ENCODE measurements at regions not wholly inside any gene's neighbourhood (a gene's known extent, or its start where the extent isn't known, plus 50 kb on each side); places are given as distances from the start of the nearest gene placed in this dataset.

DNA sequence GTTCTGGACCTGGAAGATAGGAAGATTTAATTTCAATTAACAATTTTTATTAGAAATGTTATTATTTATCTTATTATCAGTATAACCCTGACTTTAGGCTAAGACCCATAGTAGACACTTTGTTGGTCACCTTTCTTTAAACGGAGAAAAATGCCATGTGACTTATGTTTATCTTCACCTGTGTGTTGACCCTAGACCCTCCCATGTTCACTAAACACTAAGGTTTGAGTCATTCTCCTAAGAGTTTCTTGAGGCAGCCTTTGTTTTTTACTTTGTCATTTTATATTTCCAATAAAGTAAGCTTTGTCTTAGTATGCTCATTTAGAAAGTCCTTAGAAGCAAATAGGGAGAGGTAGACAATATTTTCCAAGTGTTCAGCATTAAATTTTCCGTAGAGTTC lies 771.7 kb downstream of the METTL15 start:
- Histone ChIP-seq H3K27me3 (no peaks in the 10 kb centered on the region), H3K36me3 (no peaks in the 10 kb centered on the region), H3K4me1 (no peaks in the 10 kb centered on the region), H3K9me3 (peaks cover 0 to 19% (median 0%) of the 10 kb centered on the region in 11 donors), H3K27ac (no peak overlapping the region), H3K4me3 (no peak overlapping the region)
- TF ChIP-seq, protein P1, sequence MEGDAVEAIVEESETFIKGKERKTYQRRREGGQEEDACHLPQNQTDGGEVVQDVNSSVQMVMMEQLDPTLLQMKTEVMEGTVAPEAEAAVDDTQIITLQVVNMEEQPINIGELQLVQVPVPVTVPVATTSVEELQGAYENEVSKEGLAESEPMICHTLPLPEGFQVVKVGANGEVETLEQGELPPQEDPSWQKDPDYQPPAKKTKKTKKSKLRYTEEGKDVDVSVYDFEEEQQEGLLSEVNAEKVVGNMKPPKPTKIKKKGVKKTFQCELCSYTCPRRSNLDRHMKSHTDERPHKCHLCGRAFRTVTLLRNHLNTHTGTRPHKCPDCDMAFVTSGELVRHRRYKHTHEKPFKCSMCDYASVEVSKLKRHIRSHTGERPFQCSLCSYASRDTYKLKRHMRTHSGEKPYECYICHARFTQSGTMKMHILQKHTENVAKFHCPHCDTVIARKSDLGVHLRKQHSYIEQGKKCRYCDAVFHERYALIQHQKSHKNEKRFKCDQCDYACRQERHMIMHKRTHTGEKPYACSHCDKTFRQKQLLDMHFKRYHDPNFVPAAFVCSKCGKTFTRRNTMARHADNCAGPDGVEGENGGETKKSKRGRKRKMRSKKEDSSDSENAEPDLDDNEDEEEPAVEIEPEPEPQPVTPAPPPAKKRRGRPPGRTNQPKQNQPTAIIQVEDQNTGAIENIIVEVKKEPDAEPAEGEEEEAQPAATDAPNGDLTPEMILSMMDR (IDR thresholded peaks at IDR 0.05) = no peak
- 85 to 88% methylated on average over 2 of the region's 2 CpGs for WGBS, 2 donors
- no peak for ATAC-seq
- no peak for DNase-seq
- intact Hi-C loops (cut with DNase I) = no loop called here

DNA sequence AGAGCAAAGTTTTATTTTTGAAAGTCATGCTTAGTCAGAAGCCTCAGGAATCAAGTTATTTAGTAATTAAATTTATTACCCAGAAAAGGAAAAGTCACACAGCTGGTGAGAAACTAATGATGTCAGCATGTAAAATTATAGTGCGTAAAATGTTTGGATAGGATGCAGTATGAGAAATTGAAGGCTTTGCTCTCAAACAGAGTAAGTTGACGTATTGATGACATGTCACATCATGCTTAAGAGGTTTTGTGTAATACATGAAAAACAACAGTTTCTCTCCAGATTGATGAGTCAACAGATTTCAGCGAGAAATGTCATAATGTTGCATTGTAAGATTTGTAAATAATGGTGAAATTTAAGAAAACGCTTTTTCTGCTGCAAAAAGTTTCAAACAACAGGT lies 769.8 kb downstream of the METTL15 start:
- Histone ChIP-seq H3K27ac (no peak overlapping the region), H3K36me3 (no peaks in the 10 kb centered on the region), H3K4me3 (no peak overlapping the region), H3K27me3 (no peaks in the 10 kb centered on the region), H3K9me3 (peaks cover 0 to 16% (median 0%) of the 10 kb centered on the region in 11 donors), H3K4me1 (no peaks in the 10 kb centered on the region)
- TF ChIP-seq, protein P1 (IDR thresholded peaks at IDR 0.05) = no peak
- intact Hi-C loops (cut with DNase I) = no loop called here
- no peak for ATAC-seq
- 79 to 82% methylated on average over 4 of the region's 4 CpGs for WGBS, 2 donors
- DNase-seq = no peak

DNA sequence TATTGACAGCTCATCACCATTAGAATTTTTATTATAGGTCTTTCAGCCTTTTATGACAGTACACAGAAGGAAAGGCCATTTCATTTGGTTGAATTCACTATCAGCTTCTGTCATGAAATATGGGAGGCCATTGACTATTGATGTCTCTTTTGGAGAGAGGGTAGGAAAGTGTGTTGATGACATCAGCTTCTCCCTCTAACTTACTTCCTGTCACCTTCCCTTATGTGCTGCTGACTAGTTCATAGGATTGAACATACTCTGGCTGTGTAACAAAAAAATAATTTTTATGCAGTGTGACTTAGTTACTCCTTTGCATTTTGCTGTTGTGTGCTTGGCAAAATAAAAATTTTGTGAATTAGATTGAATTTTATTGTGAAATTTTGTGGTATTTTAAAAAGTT lies 769.2 kb downstream of the METTL15 start:
- no peak overlapping the region for H3K4me3 ChIP-seq
- TF ChIP-seq, protein P1 (IDR thresholded peaks at IDR 0.05) = no peak
- ATAC-seq = no peak
- intact Hi-C loops (cut with DNase I) = no loop called here
- no peak for DNase-seq
- H3K4me1 ChIP-seq = no peaks in the 10 kb centered on the region
- no peaks in the 10 kb centered on the region for H3K27me3 ChIP-seq
- H3K36me3 ChIP-seq = no peaks in the 10 kb centered on the region
- no peak overlapping the region for H3K27ac ChIP-seq
- peaks cover 0 to 21% (median 0%) of the 10 kb centered on the region in 11 donors for H3K9me3 ChIP-seq

DNA sequence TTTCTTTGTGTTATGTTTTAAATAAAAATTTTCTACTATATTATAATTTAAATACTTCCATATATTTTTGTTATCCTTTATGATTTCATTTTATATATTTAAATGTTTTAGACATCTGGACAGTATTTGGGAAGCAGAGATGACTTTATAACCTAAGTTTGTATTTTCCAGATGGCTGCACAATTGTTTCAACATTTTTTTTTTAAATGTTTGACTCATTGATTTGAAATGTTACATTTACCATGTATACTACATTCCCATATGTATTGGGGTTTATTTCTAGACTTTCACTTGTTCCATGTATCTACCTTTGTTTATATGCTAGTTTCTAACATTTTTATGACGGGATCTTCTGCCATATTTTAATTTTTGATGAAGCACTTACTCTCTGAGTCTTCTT lies 766.5 kb downstream of the METTL15 start:
- no peaks in the 10 kb centered on the region for H3K4me1 ChIP-seq
- H3K9me3 ChIP-seq = peaks cover 0 to 28% (median 0%) of the 10 kb centered on the region in 11 donors
- 68 to 74% methylated on average over 1 of the region's 1 CpG for WGBS, 2 donors
- intact Hi-C loops (cut with DNase I) = no loop called here
- no peaks in the 10 kb centered on the region for H3K36me3 ChIP-seq
- TF ChIP-seq, protein P1 (IDR thresholded peaks at IDR 0.05) = no peak
- H3K4me3 ChIP-seq = no peak overlapping the region
- H3K27me3 ChIP-seq = no peaks in the 10 kb centered on the region
- no peak for ATAC-seq
- DNase-seq = no peak
- no peak overlapping the region for H3K27ac ChIP-seq

DNA sequence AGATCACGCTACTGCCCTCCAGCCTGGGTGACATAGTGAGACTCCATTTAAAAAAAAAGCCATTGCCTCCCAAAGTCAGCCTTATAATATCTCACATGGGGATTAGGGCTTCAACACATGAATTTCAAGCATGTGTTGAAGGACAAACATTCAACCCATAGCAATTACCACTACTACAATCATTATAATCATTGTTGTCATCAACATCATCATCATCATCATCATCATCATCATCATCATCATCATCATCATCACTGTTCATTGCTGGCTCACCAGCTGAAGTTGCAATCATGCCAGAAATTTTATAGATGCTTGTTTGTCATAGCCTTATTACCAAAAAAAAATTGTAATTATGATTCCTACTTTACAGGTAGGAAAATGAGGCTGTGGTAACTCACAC lies 762.9 kb downstream of the METTL15 start:
- 96 to 100% methylated on average over 1 of the region's 1 CpG for WGBS, 2 donors
- ATAC-seq (no peak), DNase-seq (no peak)
- H3K4me1 ChIP-seq = no peaks in the 10 kb centered on the region
- H3K4me3 ChIP-seq = no peak overlapping the region
- no peak overlapping the region for H3K27ac ChIP-seq
- H3K36me3 ChIP-seq = no peaks in the 10 kb centered on the region
- H3K27me3 ChIP-seq = no peaks in the 10 kb centered on the region
- TF ChIP-seq, protein P1 (IDR thresholded peaks at IDR 0.05) = no peak
- intact Hi-C loops (cut with DNase I) = no loop called here
- peaks cover 0 to 24% (median 0%) of the 10 kb centered on the region in 11 donors for H3K9me3 ChIP-seq
